Neural progenitor cell (in vitro differentiated cells): ENCODE measurements at regions not wholly inside any gene's neighbourhood (a gene's known extent, or its start where the extent isn't known, plus 50 kb on each side); places are given as distances from the start of the nearest gene placed in this dataset. TPM values are rescaled to one million over a fixed set of nuclear protein-coding genes. Genes with fewer than 3 reads are reported as not detected.

Experiments
- DNase-seq: peaks from one replicate; pipeline ENCODE4 v3.0.0-alpha.2; 2016; ENCODE audit warnings: low spot score
- H2AFZ ChIP-seq: fragments of 200-600 bp; sonication (generic); replicated peaks from 2 replicates; pipeline ENCODE4 v1.6.1; 2016; ENCODE audit warnings: antibody characterized with exemption
- H3F3A ChIP-seq: fragments of 200-600 bp; sonication (generic); 2 replicates; pipeline ENCODE4 v1.6.1; 2016; ENCODE audit warnings: antibody characterized with exemption, low read depth
- H3K27ac ChIP-seq: fragments of 200-600 bp; sonication (generic); 2 replicates; pipeline ENCODE4 v1.5.1; 2016; ENCODE audit warnings: mild to moderate bottlenecking
- H3K27me3 ChIP-seq: fragments of 200-600 bp; sonication (generic); 2 replicates; pipeline ENCODE4 v1.6.1; 2016; ENCODE audit warnings: mild to moderate bottlenecking, moderate library complexity
- H3K36me3 ChIP-seq: fragments of 200-600 bp; sonication (generic); 2 replicates; pipeline ENCODE4 v1.5.1; 2016
- H3K4me1 ChIP-seq: fragments of 200-600 bp; sonication (generic); 2 replicates; pipeline ENCODE4 v1.6.1; 2016; ENCODE audit warnings: mixed run types
- H3K4me2 ChIP-seq: fragments of 200-600 bp; sonication (generic); 2 replicates; pipeline ENCODE4 v1.6.1; 2016
- H3K4me3 ChIP-seq: fragments of 200-600 bp; sonication (generic); 2 replicates; pipeline ENCODE4 v1.5.1; 2016
- H3K79me2 ChIP-seq: fragments of 200-600 bp; sonication (generic); 2 replicates; pipeline ENCODE4 v1.6.1; 2016; ENCODE audit warnings: low read depth
- H3K9ac ChIP-seq: fragments of 200-600 bp; sonication (generic); 2 replicates; pipeline ENCODE4 v1.6.1; 2016
- H3K9me3 ChIP-seq: fragments of 200-600 bp; sonication (generic); 2 replicates; pipeline ENCODE4 v1.5.1; 2016; ENCODE audit warnings: low read depth
- H4K20me1 ChIP-seq: fragments of 200-600 bp; sonication (generic); 2 replicates; pipeline ENCODE4 v1.6.1; 2016; ENCODE audit warnings: low read depth
- H3K27ac Mint-ChIP-seq: 3 replicates; pipeline ENCODE4 v1.8.0; 2021; ENCODE audit warnings: mixed read lengths
- H3K27me3 Mint-ChIP-seq: 2 replicates; pipeline ENCODE4 v1.8.0; 2022; ENCODE audit warnings: low read depth, mild to moderate bottlenecking, inconsistent platforms, moderate library complexity, mixed read lengths; ENCODE audit not compliant: insufficient read depth
- H3K36me3 Mint-ChIP-seq: 3 replicates; pipeline ENCODE4 v1.8.0; 2021; ENCODE audit warnings: mixed read lengths
- H3K4me1 Mint-ChIP-seq: 3 replicates; pipeline ENCODE4 v1.8.0; 2021; ENCODE audit warnings: mixed read lengths
- H3K4me3 Mint-ChIP-seq: 3 replicates; pipeline ENCODE4 v1.8.0; 2021; ENCODE audit warnings: mild to moderate bottlenecking, moderate library complexity, mixed read lengths
- H3K9me3 Mint-ChIP-seq: 3 replicates; pipeline ENCODE4 v1.8.0; 2020; ENCODE audit warnings: mixed read lengths
- CTCF ChIP-seq: fragments of 200-600 bp; sonication (generic); IDR thresholded peaks from 2 replicates; pipeline ENCODE4 v1.5.1; 2017; ENCODE audit warnings: antibody characterized with exemption, mild to moderate bottlenecking
- EZH2 ChIP-seq: fragments of 200-600 bp; sonication (generic); IDR thresholded peaks from 2 replicates; pipeline ENCODE4 v1.6.1; 2017; ENCODE audit warnings: antibody characterized with exemption, mild to moderate bottlenecking, moderate library complexity
- EZH2phosphoT487 ChIP-seq: fragments of 200-600 bp; sonication (generic); IDR thresholded peaks from 2 replicates; pipeline ENCODE4 v1.6.1; 2017; ENCODE audit warnings: antibody characterized with exemption
- small RNA-seq: library from RNA; depleted of rRNA; stranded (forward); fragments of <200 nt; gene quantifications from one replicate; pipeline ENCODE3, GENCODE V24; 2015

GRCh38 chr12:41629611-41630010 lies 441.5 kb downstream of the PDZRN4 start:
- TF ChIP-seq CTCF (no peak), EZH2 (no peak), EZH2phosphoT487 (no peak)
- no peaks in the 10 kb centered on the region for H3K79me2 ChIP-seq
- Mint-ChIP-seq H3K27me3 (peaks cover 3% of the 10 kb centered on the region), H3K27ac (no peak overlapping the region), H3K9me3 (peaks cover 30% of the 10 kb centered on the region), H3K36me3 (no peaks in the 10 kb centered on the region), H3K4me3 (no peak overlapping the region), H3K4me1 (peaks cover 4% of the 10 kb centered on the region)
- H3K27ac ChIP-seq, result no peak overlapping the region
- no peaks in the 10 kb centered on the region for H4K20me1 ChIP-seq
- H3K27me3 ChIP-seq, result no peaks in the 10 kb centered on the region
- no peaks in the 10 kb centered on the region for H3F3A ChIP-seq
- no peak overlapping the region for H3K4me3 ChIP-seq
- DNase-seq, result no peak
- no peaks in the 10 kb centered on the region for H3K9me3 ChIP-seq
- peaks cover 5% of the 10 kb centered on the region for H3K4me1 ChIP-seq
- no peak overlapping the region for H3K9ac ChIP-seq
- H2AFZ ChIP-seq, result no peak overlapping the region
- H3K36me3 ChIP-seq, result no peaks in the 10 kb centered on the region
- no peak overlapping the region for H3K4me2 ChIP-seq

GRCh38 chr12:41627476-41627875 lies 439.4 kb downstream of the PDZRN4 start:
- H3K79me2 ChIP-seq, result no peaks in the 10 kb centered on the region
- Mint-ChIP-seq H3K4me1 (peaks cover 8% of the 10 kb centered on the region), H3K9me3 (peaks cover 36% of the 10 kb centered on the region), H3K27ac (no peak overlapping the region), H3K27me3 (peaks cover 3% of the 10 kb centered on the region), H3K36me3 (no peaks in the 10 kb centered on the region), H3K4me3 (no peak overlapping the region)
- H3K4me1 ChIP-seq, result peaks cover 10% of the 10 kb centered on the region
- DNase-seq, result no peak
- H3K36me3 ChIP-seq, result no peaks in the 10 kb centered on the region
- H3K4me2 ChIP-seq, result no peak overlapping the region
- no peaks in the 10 kb centered on the region for H4K20me1 ChIP-seq
- TF ChIP-seq EZH2phosphoT487, result no peak
- no peak for TF ChIP-seq EZH2
- H2AFZ ChIP-seq, result no peak overlapping the region
- H3F3A ChIP-seq, result no peaks in the 10 kb centered on the region
- no peak overlapping the region for H3K4me3 ChIP-seq
- H3K9me3 ChIP-seq, result peaks cover 3% of the 10 kb centered on the region
- H3K9ac ChIP-seq, result no peak overlapping the region
- H3K27me3 ChIP-seq, result no peaks in the 10 kb centered on the region
- no peak overlapping the region for H3K27ac ChIP-seq

- H3F3A ChIP-seq, result no peaks in the 10 kb centered on the region
- Mint-ChIP-seq H3K9me3 (peaks cover 24% of the 10 kb centered on the region), H3K27ac (peak overlapping the region; percentile 4), H3K4me1 (peaks cover 22% of the 10 kb centered on the region), H3K36me3 (no peaks in the 10 kb centered on the region), H3K4me3 (no peak overlapping the region), H3K27me3 (no peaks in the 10 kb centered on the region)
- no peaks in the 10 kb centered on the region for H3K27me3 ChIP-seq
- no peaks in the 10 kb centered on the region for H3K36me3 ChIP-seq
- H3K9me3 ChIP-seq, result peaks cover 3% of the 10 kb centered on the region
- H3K27ac ChIP-seq, result no peak overlapping the region
- H3K4me1 ChIP-seq, result peaks cover 31% of the 10 kb centered on the region
- peak; percentile 54 for DNase-seq
- no peak overlapping the region for H3K4me3 ChIP-seq
- H3K4me2 ChIP-seq, result no peak overlapping the region
- no peaks in the 10 kb centered on the region for H3K79me2 ChIP-seq
- no peaks in the 10 kb centered on the region for H4K20me1 ChIP-seq
- TF ChIP-seq EZH2phosphoT487 (no peak), EZH2 (no peak), CTCF (no peak)
- H2AFZ ChIP-seq, result no peak overlapping the region
- no peak overlapping the region for H3K9ac ChIP-seq
These were observed 436.5 kb downstream of the PDZRN4 start for GRCh38 chr12:41624571-41624970.

Small RNAs in the stretch of these regions (small RNA-seq; reads per million reads assigned to genes)
- not detected for gene RNA5SP360
